Peyer's patch (tissue), 4 donors: ENCODE measurements at regions not wholly inside any gene's neighbourhood (a gene's known extent, or its start where the extent isn't known, plus 50 kb on each side); places are given as distances from the start of the nearest gene placed in this dataset.

Experiments used
- DNase-seq, 3 donors: peaks; one replicate each; pipeline ENCODE4 v3.0.0-alpha.2; 2017 to 2019
- H3K27ac ChIP-seq, 4 donors: fragments of 200-600 bp; sonication (generic); one replicate each; pipeline ENCODE4 v1.5.1; 2016 to 2019
- H3K27me3 ChIP-seq, 2 donors: fragments of 200-600 bp; sonication (generic); one replicate each; pipeline ENCODE4 v1.5.1; 2019
- H3K36me3 ChIP-seq, 3 donors: fragments of 200-600 bp; sonication (generic); one replicate each; pipeline ENCODE4 v1.5.1; 2016 to 2019
- H3K4me1 ChIP-seq, 4 donors: fragments of 200-600 bp; sonication (generic); one replicate each; pipeline ENCODE4 v1.5.1; 2016 to 2019
- H3K4me3 ChIP-seq, 4 donors: fragments of 200-600 bp; sonication (generic); 1 replicate in 3 of 4; 2 replicates in 1 of 4; pipeline ENCODE4 v1.5.1; 2016 to 2019; ENCODE audit warnings: mild to moderate bottlenecking in 1 of 4
- H3K9me3 ChIP-seq, 4 donors: fragments of 200-600 bp; sonication (generic); one replicate each; pipeline ENCODE4 v1.5.1; 2016 to 2019; ENCODE audit warnings: mild to moderate bottlenecking in 1 of 4
- POLR2A ChIP-seq, 2 donors: fragments of 450-650 bp; IDR thresholded peaks; one replicate each; pipeline ENCODE4 v1.5.1; 2017; ENCODE audit warnings: antibody characterized with exemption in 2 of 2, mild to moderate bottlenecking in 2 of 2, moderate library complexity in 2 of 2
- TF ChIP-seq, protein P1 (sequence below), 6 experiments: fragments of 450-650 bp in 4 of 6; fragments of 200-600 bp in 2 of 6; sonication (generic) in 1 of 6; IDR thresholded peaks; one replicate each; pipeline ENCODE4 v1.5.1; 2017 to 2019; ENCODE audit warnings: antibody characterized with exemption in 6 of 6, mild to moderate bottlenecking in 3 of 6, moderate library complexity in 1 of 6

DNA sequence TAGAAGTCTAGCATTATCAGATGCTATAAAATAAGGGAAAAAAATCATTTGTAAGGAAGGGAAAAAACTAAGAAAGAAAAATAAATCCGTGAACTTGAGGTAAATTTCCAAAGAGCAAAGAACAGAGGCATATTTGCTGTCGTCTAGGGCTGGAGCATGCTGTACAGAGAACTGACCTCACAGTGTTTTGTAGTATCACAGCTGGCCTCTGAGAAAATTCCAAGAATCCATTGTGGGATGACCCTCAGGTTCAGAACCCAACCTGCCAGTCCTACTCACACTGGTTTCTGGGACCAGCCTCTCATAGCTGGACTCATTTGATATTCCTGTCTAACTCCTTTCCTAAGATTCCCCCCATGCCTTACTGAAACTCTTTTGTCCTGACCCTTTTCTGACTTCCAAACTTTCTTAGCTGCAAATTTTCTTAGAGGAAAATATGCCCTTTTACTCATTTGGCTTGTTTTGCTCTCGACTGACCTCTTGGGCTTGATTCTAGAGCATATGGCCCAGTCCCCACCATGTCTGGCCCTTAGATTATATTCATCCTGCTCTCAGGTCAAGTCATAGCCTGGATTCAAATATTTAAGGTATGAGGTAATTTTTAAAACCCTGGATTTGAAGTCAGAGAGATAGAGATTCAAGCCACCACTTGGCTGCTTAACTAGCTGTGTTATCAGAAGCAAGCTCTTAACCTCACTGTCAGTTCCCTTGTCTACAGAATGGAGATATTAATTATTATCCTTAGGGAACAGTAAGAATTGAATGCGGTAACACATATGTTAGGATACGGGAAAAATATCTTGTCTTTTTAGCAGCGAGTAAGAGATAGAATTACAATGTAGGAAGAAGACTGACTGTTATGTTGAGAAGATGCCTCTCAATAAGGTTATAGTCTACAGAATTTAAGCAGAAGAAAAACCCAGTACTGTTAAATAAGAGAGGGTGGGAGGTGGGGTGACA, 89.7 kb upstream of the KCNA4 start:
- Histone ChIP-seq H3K36me3 (no peaks in the 10 kb centered on the region), H3K27me3 (no peaks in the 10 kb centered on the region), H3K4me3 (no peak overlapping the region), H3K9me3 (no peaks in the 10 kb centered on the region), H3K27ac (no peak overlapping the region), H3K4me1 (no peaks in the 10 kb centered on the region)
- TF ChIP-seq, protein P1, sequence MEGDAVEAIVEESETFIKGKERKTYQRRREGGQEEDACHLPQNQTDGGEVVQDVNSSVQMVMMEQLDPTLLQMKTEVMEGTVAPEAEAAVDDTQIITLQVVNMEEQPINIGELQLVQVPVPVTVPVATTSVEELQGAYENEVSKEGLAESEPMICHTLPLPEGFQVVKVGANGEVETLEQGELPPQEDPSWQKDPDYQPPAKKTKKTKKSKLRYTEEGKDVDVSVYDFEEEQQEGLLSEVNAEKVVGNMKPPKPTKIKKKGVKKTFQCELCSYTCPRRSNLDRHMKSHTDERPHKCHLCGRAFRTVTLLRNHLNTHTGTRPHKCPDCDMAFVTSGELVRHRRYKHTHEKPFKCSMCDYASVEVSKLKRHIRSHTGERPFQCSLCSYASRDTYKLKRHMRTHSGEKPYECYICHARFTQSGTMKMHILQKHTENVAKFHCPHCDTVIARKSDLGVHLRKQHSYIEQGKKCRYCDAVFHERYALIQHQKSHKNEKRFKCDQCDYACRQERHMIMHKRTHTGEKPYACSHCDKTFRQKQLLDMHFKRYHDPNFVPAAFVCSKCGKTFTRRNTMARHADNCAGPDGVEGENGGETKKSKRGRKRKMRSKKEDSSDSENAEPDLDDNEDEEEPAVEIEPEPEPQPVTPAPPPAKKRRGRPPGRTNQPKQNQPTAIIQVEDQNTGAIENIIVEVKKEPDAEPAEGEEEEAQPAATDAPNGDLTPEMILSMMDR (IDR thresholded peaks at IDR 0.05) = no peak
- TF ChIP-seq POLR2A (IDR thresholded peaks at IDR 0.05) = no peak
- no peak for DNase-seq

DNA sequence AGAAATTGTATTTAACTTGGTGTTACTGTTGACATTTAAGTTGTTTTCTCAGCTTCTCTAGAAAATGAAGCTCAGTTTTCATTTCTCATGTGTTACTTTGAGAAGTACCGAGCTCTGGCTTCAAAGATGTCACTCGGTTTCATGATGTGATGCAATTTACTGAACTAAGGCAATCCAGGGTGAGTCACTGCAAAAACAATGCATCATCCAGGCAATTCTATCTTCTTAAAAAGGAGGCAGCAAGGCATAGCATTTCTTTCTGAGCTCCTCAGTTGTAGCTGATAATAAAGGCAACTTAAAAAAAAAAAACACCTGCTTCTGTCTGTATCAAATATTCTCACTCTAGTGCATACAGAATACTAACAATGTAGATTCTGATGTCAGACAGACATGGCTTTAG, 91.1 kb upstream of the KCNA4 start:
- Histone ChIP-seq H3K9me3 (no peaks in the 10 kb centered on the region), H3K4me1 (no peaks in the 10 kb centered on the region), H3K27ac (no peak overlapping the region), H3K36me3 (no peaks in the 10 kb centered on the region), H3K27me3 (no peaks in the 10 kb centered on the region), H3K4me3 (no peak overlapping the region)
- TF ChIP-seq, protein P1 (IDR thresholded peaks at IDR 0.05) = no peak
- TF ChIP-seq POLR2A (IDR thresholded peaks at IDR 0.05) = no peak
- no peak for DNase-seq

DNA sequence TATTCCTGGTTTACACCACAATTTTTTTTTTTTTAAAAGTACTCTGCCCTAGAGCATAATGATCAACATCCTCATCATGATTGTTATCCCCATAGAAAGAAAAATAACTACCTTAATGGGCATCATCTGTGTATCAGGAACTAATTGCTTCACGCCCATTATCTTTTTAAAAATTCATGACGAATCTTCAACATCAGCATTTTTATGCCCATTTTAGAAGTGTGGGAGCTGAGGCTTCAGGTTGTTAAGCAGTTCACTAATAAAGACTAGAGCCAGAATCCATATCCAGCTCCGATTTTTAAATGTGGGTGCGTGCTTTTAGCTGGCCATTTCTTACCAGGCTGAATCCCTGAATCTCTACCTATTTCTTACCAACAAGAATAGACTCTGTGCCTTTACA, 92.9 kb upstream of the KCNA4 start:
- no peak for DNase-seq
- Histone ChIP-seq H3K27me3 (no peaks in the 10 kb centered on the region), H3K4me1 (no peaks in the 10 kb centered on the region), H3K36me3 (no peaks in the 10 kb centered on the region), H3K27ac (no peak overlapping the region), H3K9me3 (no peaks in the 10 kb centered on the region), H3K4me3 (no peak overlapping the region)
- TF ChIP-seq POLR2A (IDR thresholded peaks at IDR 0.05) = no peak
- TF ChIP-seq, protein P1 (IDR thresholded peaks at IDR 0.05) = no peak

- Histone ChIP-seq H3K4me1 (no peaks in the 10 kb centered on the region), H3K27ac (no peak overlapping the region), H3K9me3 (no peaks in the 10 kb centered on the region), H3K4me3 (no peak overlapping the region), H3K36me3 (no peaks in the 10 kb centered on the region), H3K27me3 (no peaks in the 10 kb centered on the region)
- TF ChIP-seq POLR2A (IDR thresholded peaks at IDR 0.05) = no peak
- TF ChIP-seq, protein P1 (IDR thresholded peaks at IDR 0.05) = no peak
- no peak for DNase-seq
These were observed 93.9 kb upstream of the KCNA4 start for GRCh38 chr11:30110691-30111090.

DNA sequence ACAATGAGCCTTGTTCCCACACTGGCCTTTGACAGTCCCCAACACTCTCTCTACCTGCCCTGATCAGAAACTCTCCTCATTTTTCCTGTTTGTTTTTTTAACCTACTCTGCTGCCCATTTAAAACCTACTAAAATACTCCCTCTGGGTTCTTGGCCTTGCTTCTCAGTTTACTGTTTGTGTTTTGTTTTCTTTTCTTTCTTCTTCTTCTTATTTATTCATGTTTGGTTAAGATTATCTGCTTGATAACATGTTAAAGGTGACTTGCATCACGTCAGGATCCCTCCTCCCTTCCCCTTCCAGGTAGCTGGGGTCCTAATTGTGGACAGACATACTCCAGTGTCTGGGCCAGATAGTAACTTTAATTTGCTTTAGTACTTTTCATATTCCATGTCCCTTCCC, 95.0 kb upstream of the KCNA4 start:
- H3K4me1 ChIP-seq = no peaks in the 10 kb centered on the region
- no peak overlapping the region for H3K27ac ChIP-seq
- H3K4me3 ChIP-seq = no peak overlapping the region
- H3K27me3 ChIP-seq = no peaks in the 10 kb centered on the region
- DNase-seq = no peak
- no peaks in the 10 kb centered on the region for H3K9me3 ChIP-seq
- H3K36me3 ChIP-seq = no peaks in the 10 kb centered on the region
- TF ChIP-seq POLR2A (IDR thresholded peaks at IDR 0.05) = no peak
- TF ChIP-seq, protein P1 (IDR thresholded peaks at IDR 0.05) = no peak
